Keratinocyte (primary cell): ENCODE measurements at regions not wholly inside any gene's neighbourhood (a gene's known extent, or its start where the extent isn't known, plus 50 kb on each side); places are given as distances from the start of the nearest gene placed in this dataset.

Experiments
- CTCF ChIP-seq, 3 experiments: IDR thresholded peaks in 1 of 3; conservative IDR thresholded peaks in 1 of 3; optimal IDR thresholded peaks in 1 of 3; 2 replicates in 2 of 3; 3 replicates in 1 of 3; pipeline versions ENCODE3 to v1.5.1; 2011; ENCODE audit warnings: low read length in 3 of 3, mild to moderate bottlenecking in 3 of 3, moderate library complexity in 2 of 3, control low read depth in 1 of 3, inconsistent platforms in 1 of 3; ENCODE audit not compliant: insufficient read depth in 2 of 3; ENCODE audit errors: extremely low read depth in 1 of 3
- EZH2 ChIP-seq: IDR thresholded peaks from one replicate; pipeline ENCODE4 v1.6.1; 2012; ENCODE audit warnings: inconsistent platforms, mild to moderate bottlenecking, low read length, moderate library complexity

- no peak for TF ChIP-seq CTCF (optimal IDR thresholded peaks at IDR 0.05 in 1 of 3, IDR thresholded peaks at IDR 0.05 in 1 of 3, conservative IDR thresholded peaks at IDR 0.05 in 1 of 3; ENCODE audit: extremely low read depth in 1 of 3, insufficient read depth in 2 of 3, low read length in 3 of 3)
- TF ChIP-seq EZH2, result no peak
Observed at GRCh38 chr5:13408616-13409015, 535.9 kb downstream of the DNAH5 start.
